GM12865 (cell line): ENCODE measurements at regions not wholly inside any gene's neighbourhood (a gene's known extent, or its start where the extent isn't known, plus 50 kb on each side); places are given as distances from the start of the nearest gene placed in this dataset.
"Not testable (repeated sequence)": the region's sequence is repeated elsewhere in the genome, so short reads cannot be mapped to it uniquely, and the experiment has no call there.

Experiments used
- DNase-seq: peaks from one replicate; pipeline ENCODE4 v3.0.0; 2010; ENCODE audit warnings: low read depth
- H3K4me3 ChIP-seq: 2 replicates; pipeline ENCODE4 v1.5.1; 2011; ENCODE audit warnings: mild to moderate bottlenecking, low read depth, low read length, control low read depth
- CTCF ChIP-seq: IDR thresholded peaks from 2 replicates; pipeline ENCODE4 v1.5.1; 2011; ENCODE audit warnings: low read length, control low read depth, low read depth, inconsistent platforms; ENCODE audit not compliant: insufficient read depth; ENCODE audit errors: missing control alignments

GRCh38 chr12:28996688-28997087 is 152.4 kb upstream of the FAR2 start:
- no peak for DNase-seq
- no peak overlapping the region for H3K4me3 ChIP-seq
- TF ChIP-seq CTCF = no peak

GRCh38 chr12:28998662-28999120 is 150.4 kb upstream of the FAR2 start:
- peak; percentile 31 for DNase-seq
- peak; percentile 40 for TF ChIP-seq CTCF
- no peak overlapping the region for H3K4me3 ChIP-seq

- TF ChIP-seq CTCF = no peak
- no peak for DNase-seq
- H3K4me3 ChIP-seq = no peak overlapping the region
Observed at GRCh38 chr12:29004066-29004935, 144.8 kb upstream of the FAR2 start.

GRCh38 chr12:29004936-29005304 is 144.2 kb upstream of the FAR2 start:
- no peak for DNase-seq
- TF ChIP-seq CTCF = no peak

GRCh38 chr12:29008786-29009185 is 140.3 kb upstream of the FAR2 start:
- no peak for DNase-seq
- TF ChIP-seq CTCF = no peak
- H3K4me3 ChIP-seq = no peak overlapping the region

More at GRCh38 chr12:29004936-29005304, 144.2 kb upstream of the FAR2 start:
- no peak overlapping the region for H3K4me3 ChIP-seq

- H3K4me3 ChIP-seq = no peak overlapping the region
- TF ChIP-seq CTCF = no peak
- peak; percentile 22 for DNase-seq
Observed at GRCh38 chr12:29012673-29013072, 136.4 kb upstream of the FAR2 start.

- DNase-seq, H3K4me3 ChIP-seq: not testable (repeated sequence)
Observed at GRCh38 chr12:29017532-29017931, 131.5 kb upstream of the FAR2 start.
